ENCODE measurements at regions not wholly inside any gene's neighbourhood (a gene's known extent, or its start where the extent isn't known, plus 50 kb on each side); places are given as distances from the start of the nearest gene placed in this dataset.

- no TSS peak for BruUV-seq (replicated peaks)
- no peak for FAIRE-seq
- CTCF ChIA-PET (ENCODE audit: low intra/inter-chr PET ratio, low total read pairs): no interaction called here
Observed at GRCh38 chr2:226283796-226284195, 515.8 kb downstream of the IRS1 start.

More at GRCh38 chr2:226283796-226284195, 515.8 kb downstream of the IRS1 start:
- POLR2A ChIA-PET: no interaction called here
- Histone ChIP-seq H3K4me1 (ENCODE audit: insufficient read depth, low read length) (0 out of 2 replicates have a peak, but pooled peaks cover 5% of the 10 kb centered on the region), H2AFZ (ENCODE audit: low read length) (no peak overlapping the region), H3K27me3 (ENCODE audit: control insufficient read depth in 1 of 2, insufficient read depth in 2 of 2, low read length in 2 of 2) (no peaks in the 10 kb centered on the region), H4K20me1 (ENCODE audit: insufficient read depth, low read length) (no peaks in the 10 kb centered on the region), H3K36me3 (replicated peaks in 1 of 2; ENCODE audit: control insufficient read depth in 1 of 2, insufficient read depth in 2 of 2, low read length in 2 of 2) (no peaks in the 10 kb centered on the region), H3K9ac (ENCODE audit: insufficient read depth, low read depth, low read length) (no peak overlapping the region), H3K9me3 (ENCODE audit: low read length) (no peaks in the 10 kb centered on the region), H3K4me2 (ENCODE audit: low read depth, low read length) (no peak overlapping the region), H3K4me3 (replicated peaks in 1 of 3; ENCODE audit: insufficient read depth in 1 of 3, low read depth in 2 of 3, low read length in 3 of 3) (no peak overlapping the region), H3K27ac (ENCODE audit: extremely low read length, insufficient read depth, low read length) (no peak overlapping the region), H3K79me2 (ENCODE audit: insufficient read depth, low read length) (no peaks in the 10 kb centered on the region)
- intact Hi-C loops (cut with micrococcal nuclease; ENCODE audit: unreplicated experiment) (no loop called here), in situ Hi-C loops (cut with HindIII; ENCODE audit: extremely low pct_ligation_motif_present, low pct_unique_long_range_greater_than_20kb) (no loop called here)
- WGBS (ENCODE audit: low lambda C conversion rate): 10% methylated on average over 2 of the region's 2 CpGs
- DNase-seq (ENCODE audit: low spot score): no peak
- no peak for ATAC-seq
- TF ChIP-seq ZNF629 (CRISPR knock-in tag; conservative IDR thresholded peaks at IDR 0.05) (no peak), ZNF605 (CRISPR knock-in tag; IDR thresholded peaks at IDR 0.05) (no peak), THRA (CRISPR knock-in tag; IDR thresholded peaks at IDR 0.05; ENCODE audit: borderline replicate concordance) (no peak), PATZ1 (CRISPR knock-in tag; IDR thresholded peaks at IDR 0.05) (no peak), RORA (CRISPR knock-in tag; IDR thresholded peaks at IDR 0.05) (no peak), FOXK2 (IDR thresholded peaks at IDR 0.05) (no peak), PRPF4 (IDR thresholded peaks at IDR 0.05; ENCODE audit: low read depth, low read length, poor library complexity, severe bottlenecking) (no peak), ZC3H13 (CRISPR knock-in tag; IDR thresholded peaks at IDR 0.05) (no peak), SOX13 (IDR thresholded peaks at IDR 0.05) (no peak), SOX13 (CRISPR knock-in tag; conservative IDR thresholded peaks at IDR 0.05 in 1 of 2, IDR thresholded peaks at IDR 0.05 in 1 of 2) (no peak), ZSCAN29 (CRISPR knock-in tag; conservative IDR thresholded peaks at IDR 0.05) (no peak)
